ENCODE measurements at regions not wholly inside any gene's neighbourhood (a gene's known extent, or its start where the extent isn't known, plus 50 kb on each side); places are given as distances from the start of the nearest gene placed in this dataset.

GRCh38 chr10:57031346-57031745 lies 670.3 kb upstream of the ZWINT start:
- DNase-seq = no peak
- intact Hi-C loops (cut with DNase I) = no loop called here

- no peak for DNase-seq
- intact Hi-C loops (cut with DNase I) = no loop called here
These were observed 665.2 kb upstream of the ZWINT start for GRCh38 chr10:57026307-57026706.

GRCh38 chr10:57023626-57024025 lies 662.6 kb upstream of the ZWINT start:
- intact Hi-C loops (cut with DNase I) = no loop called here
- no peak for DNase-seq

- intact Hi-C loops (cut with DNase I) = no loop called here
- no peak for DNase-seq
These were observed 657.4 kb upstream of the ZWINT start for GRCh38 chr10:57018452-57018851.

- DNase-seq = no peak
- intact Hi-C loops (cut with DNase I) = no loop called here
These were observed 656.4 kb upstream of the ZWINT start for GRCh38 chr10:57017356-57018037.

- DNase-seq = no peak
- intact Hi-C loops (cut with DNase I) = no loop called here
These were observed 654.7 kb upstream of the ZWINT start for GRCh38 chr10:57015595-57016318.

GRCh38 chr10:57015187-57015586 lies 654.1 kb upstream of the ZWINT start:
- intact Hi-C loops (cut with DNase I) = no loop called here
- no peak for DNase-seq

GRCh38 chr10:57014758-57015157 lies 653.7 kb upstream of the ZWINT start:
- DNase-seq = no peak
- intact Hi-C loops (cut with DNase I) = no loop called here

GRCh38 chr10:57008189-57008588 lies 647.1 kb upstream of the ZWINT start:
- DNase-seq = no peak
- intact Hi-C loops (cut with DNase I) = no loop called here

- DNase-seq = no peak
- intact Hi-C loops (cut with DNase I) = no loop called here
These were observed 630.6 kb upstream of the ZWINT start for GRCh38 chr10:56991591-56992069.

- intact Hi-C loops (cut with DNase I) = no loop called here
These were observed 614.5 kb upstream of the ZWINT start for GRCh38 chr10:56975513-56975912.

GRCh38 chr10:56973766-56974165 lies 612.7 kb upstream of the ZWINT start:
- no peak for DNase-seq

More at GRCh38 chr10:56975513-56975912, 614.5 kb upstream of the ZWINT start:
- DNase-seq = no peak

GRCh38 chr10:56943221-56943755 lies 582.2 kb upstream of the ZWINT start:
- DNase-seq = no peak
- intact Hi-C loops (cut with DNase I) = no loop called here

More at GRCh38 chr10:56973766-56974165, 612.7 kb upstream of the ZWINT start:
- intact Hi-C loops (cut with DNase I) = no loop called here

- intact Hi-C loops (cut with DNase I) = no loop called here
- DNase-seq = no peak
These were observed 573.5 kb upstream of the ZWINT start for GRCh38 chr10:56934515-56934914.

- intact Hi-C loops (cut with DNase I) = no loop called here
- DNase-seq = no peak
These were observed 567.7 kb upstream of the ZWINT start for GRCh38 chr10:56928714-56929113.

GRCh38 chr10:56927701-56928100 lies 566.6 kb upstream of the ZWINT start:
- DNase-seq = no peak
- intact Hi-C loops (cut with DNase I) = no loop called here

- DNase-seq = no peak
- intact Hi-C loops (cut with DNase I) = no loop called here
These were observed 559.7 kb upstream of the ZWINT start for GRCh38 chr10:56920601-56921261.

- intact Hi-C loops (cut with DNase I) = no loop called here
These were observed 551.0 kb upstream of the ZWINT start for GRCh38 chr10:56912043-56912442.

GRCh38 chr10:56905051-56905450 lies 544.0 kb upstream of the ZWINT start:
- DNase-seq = no peak
- intact Hi-C loops (cut with DNase I) = no loop called here

More at GRCh38 chr10:56912043-56912442, 551.0 kb upstream of the ZWINT start:
- DNase-seq = no peak

GRCh38 chr10:56902554-56902953 lies 541.5 kb upstream of the ZWINT start:
- intact Hi-C loops (cut with DNase I) = no loop called here
- no peak for DNase-seq
